Lung (tissue), 11 donors: ENCODE measurements at regions not wholly inside any gene's neighbourhood (a gene's known extent, or its start where the extent isn't known, plus 50 kb on each side); places are given as distances from the start of the nearest gene placed in this dataset.
A peak's percentile ranks its signal among the peaks of the same experiment; 100 is the strongest.

ENCODE experiments used
- ATAC-seq: fragments of 200-7000 bp; cut with Tn5 transposase; one replicate; pipeline ENCODE4 v1.9.1; 2020; ENCODE audit warnings: moderate number of reproducible peaks; ENCODE audit not compliant: insufficient read depth, low FRiP score
- DNase-seq, 3 donors: peaks; one replicate each; pipeline ENCODE4 v3.0.0-alpha.2; 2013 to 2017
- H3K27ac ChIP-seq, 2 donors: one replicate each; pipeline ENCODE4 v1.5.1; 2013; ENCODE audit warnings: mild to moderate bottlenecking in 2 of 2, moderate library complexity in 2 of 2, control low read depth in 1 of 2, inconsistent platforms in 1 of 2, low read depth in 1 of 2, low read length in 1 of 2
- H3K27me3 ChIP-seq, 3 donors: one replicate each; pipeline ENCODE4 v1.5.1; 2013; ENCODE audit warnings: low read length in 2 of 3; ENCODE audit not compliant: control insufficient read depth in 3 of 3, insufficient read depth in 3 of 3
- H3K36me3 ChIP-seq, 4 donors: one replicate each; pipeline ENCODE4 v1.5.1; 2013; ENCODE audit warnings: low read length in 4 of 4, mild to moderate bottlenecking in 1 of 4, moderate library complexity in 1 of 4; ENCODE audit not compliant: control insufficient read depth in 4 of 4, insufficient read depth in 4 of 4
- H3K4me1 ChIP-seq, 5 donors: one replicate each; pipeline ENCODE4 v1.5.1; 2013; ENCODE audit warnings: low read length in 5 of 5, mild to moderate bottlenecking in 2 of 5, moderate library complexity in 1 of 5; ENCODE audit not compliant: control insufficient read depth in 5 of 5, insufficient read depth in 5 of 5
- H3K4me3 ChIP-seq: one replicate; pipeline ENCODE4 v1.5.1; 2013; ENCODE audit warnings: mild to moderate bottlenecking, control low read depth, moderate library complexity
- H3K9ac ChIP-seq, 2 donors: one replicate each; pipeline ENCODE4 v1.5.1; 2013; ENCODE audit warnings: low read length in 2 of 2, control low read depth in 1 of 2; ENCODE audit not compliant: insufficient read depth in 1 of 2
- H3K9me3 ChIP-seq, 4 donors: one replicate each; pipeline ENCODE4 v1.5.1; 2013; ENCODE audit warnings: low read length in 3 of 4, mild to moderate bottlenecking in 1 of 4, moderate library complexity in 1 of 4; ENCODE audit not compliant: control insufficient read depth in 4 of 4, insufficient read depth in 3 of 4
- WGBS, 2 donors: extraction: QIAGEN DNeasy Blood & Tissue Kit; methylation state at CpG; one replicate each; pipeline ENCODE4 v1.1.7; 2013; 5-methylcytosine and 5-hydroxymethylcytosine counted together
- TF ChIP-seq, protein P1 (sequence below): IDR thresholded peaks from 2 replicates; pipeline ENCODE4 v1.5.1; 2012; ENCODE audit warnings: mild to moderate bottlenecking; ENCODE audit errors: control extremely low read depth, extremely low read depth
- donor health status: control.
- donor health status: control.
- donor health status: Bipolar disorder and iron deficiency.
- donor health status: healthy.
- donor health status: DM: yes; HTN: yes; CAD: no.

DNA sequence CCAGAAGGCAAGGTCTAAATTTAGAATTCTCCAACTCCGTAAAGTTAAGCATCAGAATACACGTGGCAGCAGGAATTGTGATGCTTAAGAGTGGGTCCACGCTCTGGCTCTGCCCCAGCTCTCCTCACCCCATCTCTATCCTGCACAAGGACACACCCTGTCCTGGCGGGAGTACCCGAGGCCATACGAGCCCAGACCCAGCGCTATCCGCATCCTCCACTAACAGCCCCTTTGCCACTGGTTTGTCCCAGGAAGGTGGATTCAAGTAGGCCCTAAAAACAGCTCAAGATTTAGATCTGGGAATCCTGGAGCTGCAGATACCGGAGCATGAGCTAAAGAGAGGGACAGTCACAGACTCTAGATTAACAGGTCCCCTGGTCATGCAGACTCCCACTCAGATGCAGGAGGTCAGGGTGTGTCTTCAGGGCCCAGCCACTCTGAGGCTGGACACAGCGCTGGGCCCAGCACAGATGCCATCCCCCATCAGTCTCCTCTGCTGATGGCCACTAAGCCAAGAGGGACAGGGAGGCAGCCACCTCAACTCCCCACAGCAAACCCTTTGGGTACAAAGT lies 393.3 kb downstream of the NPHP4 start:
- Histone ChIP-seq H3K4me3 (no peak overlapping the region), H3K36me3 (no peaks in the 10 kb centered on the region), H3K4me1 (peaks cover 0 to 11% (median 0%) of the 10 kb centered on the region in 5 donors), H3K9me3 (peaks cover 0 to 2% (median 0%) of the 10 kb centered on the region in 4 donors), H3K27ac (no peak overlapping the region), H3K9ac (no peak overlapping the region), H3K27me3 (peaks cover 0 to 3% (median 0%) of the 10 kb centered on the region in 3 donors)
- no peak for DNase-seq
- ATAC-seq = no peak
- TF ChIP-seq, protein P1, sequence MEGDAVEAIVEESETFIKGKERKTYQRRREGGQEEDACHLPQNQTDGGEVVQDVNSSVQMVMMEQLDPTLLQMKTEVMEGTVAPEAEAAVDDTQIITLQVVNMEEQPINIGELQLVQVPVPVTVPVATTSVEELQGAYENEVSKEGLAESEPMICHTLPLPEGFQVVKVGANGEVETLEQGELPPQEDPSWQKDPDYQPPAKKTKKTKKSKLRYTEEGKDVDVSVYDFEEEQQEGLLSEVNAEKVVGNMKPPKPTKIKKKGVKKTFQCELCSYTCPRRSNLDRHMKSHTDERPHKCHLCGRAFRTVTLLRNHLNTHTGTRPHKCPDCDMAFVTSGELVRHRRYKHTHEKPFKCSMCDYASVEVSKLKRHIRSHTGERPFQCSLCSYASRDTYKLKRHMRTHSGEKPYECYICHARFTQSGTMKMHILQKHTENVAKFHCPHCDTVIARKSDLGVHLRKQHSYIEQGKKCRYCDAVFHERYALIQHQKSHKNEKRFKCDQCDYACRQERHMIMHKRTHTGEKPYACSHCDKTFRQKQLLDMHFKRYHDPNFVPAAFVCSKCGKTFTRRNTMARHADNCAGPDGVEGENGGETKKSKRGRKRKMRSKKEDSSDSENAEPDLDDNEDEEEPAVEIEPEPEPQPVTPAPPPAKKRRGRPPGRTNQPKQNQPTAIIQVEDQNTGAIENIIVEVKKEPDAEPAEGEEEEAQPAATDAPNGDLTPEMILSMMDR = no peak
- 69 to 77% methylated on average over 10 of the region's 10 CpGs for WGBS, 2 donors

DNA sequence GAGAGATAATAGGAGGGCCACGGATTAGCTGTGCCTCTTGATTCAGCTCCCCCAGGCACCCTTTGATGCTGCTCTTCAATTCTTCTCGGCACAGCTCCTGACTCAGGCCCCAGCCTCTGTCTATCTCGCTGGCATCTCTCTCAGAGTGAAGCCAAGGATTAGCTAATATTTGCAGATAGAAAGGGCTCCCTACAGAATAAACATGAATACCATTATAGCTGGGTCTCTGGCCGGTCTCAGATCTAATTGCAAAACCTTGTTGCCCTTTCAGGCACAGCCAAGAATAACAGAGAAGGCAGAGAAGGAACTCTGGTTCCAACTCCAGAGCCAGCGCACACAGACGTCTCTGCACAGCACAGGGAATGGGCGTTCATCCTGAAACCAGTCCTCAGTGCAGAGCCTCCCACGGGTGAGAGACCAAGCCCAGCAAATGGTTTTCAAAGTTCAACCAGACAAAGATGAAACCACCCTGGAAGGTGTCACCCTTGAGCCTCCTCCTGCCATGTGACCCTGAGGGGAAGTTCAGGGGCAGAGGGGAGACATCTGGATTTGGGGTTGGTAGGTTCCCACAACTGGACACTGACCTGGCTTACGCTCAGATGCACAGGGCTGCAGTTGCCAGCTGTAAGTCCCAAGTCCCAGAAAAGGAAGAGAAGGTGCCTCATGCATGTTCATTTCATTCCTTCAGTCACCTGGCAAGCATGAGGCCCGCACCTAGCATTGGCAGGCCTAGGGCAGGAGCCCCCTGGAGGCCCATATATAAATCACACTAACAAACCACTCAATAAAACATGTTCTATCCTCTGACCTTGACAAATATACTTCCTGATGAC lies 394.0 kb downstream of the NPHP4 start:
- H3K4me3 ChIP-seq = no peak overlapping the region
- no peak for ATAC-seq
- peaks cover 0 to 11% (median 0%) of the 10 kb centered on the region in 5 donors for H3K4me1 ChIP-seq
- H3K27ac ChIP-seq = no peak overlapping the region
- TF ChIP-seq, protein P1 = no peak
- peaks cover 0 to 2% (median 0%) of the 10 kb centered on the region in 4 donors for H3K9me3 ChIP-seq
- WGBS, 2 donors = 47 to 67% methylated on average over 10 of the region's 10 CpGs
- peaks cover 0 to 3% (median 0%) of the 10 kb centered on the region in 3 donors for H3K27me3 ChIP-seq
- H3K36me3 ChIP-seq = no peaks in the 10 kb centered on the region
- no peak overlapping the region for H3K9ac ChIP-seq
- DNase-seq = peak in 2 of 3 donors; percentile 4 to 48

DNA sequence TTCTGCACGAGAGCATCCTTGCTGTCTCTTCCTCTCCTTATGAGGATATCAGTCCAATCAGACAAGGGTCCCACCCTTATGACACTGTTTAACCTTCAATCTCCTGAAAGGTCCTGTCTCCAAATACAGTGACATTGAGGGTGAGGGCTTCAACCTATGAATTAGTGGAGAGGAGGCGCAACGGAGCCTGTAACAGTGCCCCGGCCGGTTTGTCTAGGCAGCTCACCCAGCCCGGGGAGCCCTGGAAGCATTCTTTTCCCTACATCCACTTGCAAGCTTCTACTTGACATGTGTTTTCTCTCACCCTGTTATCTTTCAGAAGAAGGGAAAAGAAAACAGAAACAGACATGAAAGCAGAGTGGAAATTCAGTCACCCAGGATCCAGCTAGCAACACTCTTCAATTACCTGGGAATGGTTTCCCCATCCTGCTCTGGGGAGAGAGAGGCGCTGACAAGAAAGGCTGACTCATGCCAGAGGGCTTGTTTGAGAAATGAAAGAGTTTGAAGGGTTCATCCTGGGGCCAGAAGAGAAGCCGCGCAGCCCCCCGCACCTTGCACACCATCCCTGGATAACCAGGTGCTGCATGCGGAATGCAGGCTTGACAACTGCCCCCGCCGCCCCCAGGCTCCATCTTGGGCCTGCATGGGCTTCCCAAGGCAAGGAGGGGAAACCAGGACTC lies 394.9 kb downstream of the NPHP4 start:
- ATAC-seq (no peak), DNase-seq (peak in 2 of 3 donors; percentile 2 to 30)
- peaks cover 0 to 11% (median 0%) of the 10 kb centered on the region in 5 donors for H3K4me1 ChIP-seq
- no peak overlapping the region for H3K27ac ChIP-seq
- peaks cover 0 to 4% (median 0%) of the 10 kb centered on the region in 4 donors for H3K9me3 ChIP-seq
- H3K27me3 ChIP-seq = peaks cover 0 to 2% (median 0%) of the 10 kb centered on the region in 3 donors
- H3K9ac ChIP-seq = no peak overlapping the region
- H3K4me3 ChIP-seq = no peak overlapping the region
- TF ChIP-seq, protein P1 = no peak
- WGBS, 2 donors = 59 to 77% methylated on average over 13 of the region's 13 CpGs
- H3K36me3 ChIP-seq = no peaks in the 10 kb centered on the region
